ENCODE measurements at regions not wholly inside any gene's neighbourhood (a gene's known extent, or its start where the extent isn't known, plus 50 kb on each side); places are given as distances from the start of the nearest gene placed in this dataset.

GRCh38 chr2:60633615-60634014, 80.2 kb upstream of the BCL11A start:
- TF ChIP-seq CTCF (IDR thresholded peaks at IDR 0.05) (no peak), POLR2A (IDR thresholded peaks at IDR 0.05) (no peak)
